Lower leg skin (tissue), 3 donors: ENCODE measurements at regions not wholly inside any gene's neighbourhood (a gene's known extent, or its start where the extent isn't known, plus 50 kb on each side); places are given as distances from the start of the nearest gene placed in this dataset.

Experiments used
- POLR2A ChIP-seq, 2 donors: fragments of 450-650 bp; IDR thresholded peaks; one replicate each; pipeline ENCODE4 v1.6.1; 2016 to 2017; ENCODE audit warnings: antibody characterized with exemption in 2 of 2, mild to moderate bottlenecking in 1 of 2, moderate library complexity in 1 of 2
- TF ChIP-seq, protein P1 (sequence below), 3 donors: fragments of 450-650 bp; IDR thresholded peaks; one replicate each; pipeline ENCODE4 v1.5.1; 2016; ENCODE audit warnings: antibody characterized with exemption in 3 of 3, mild to moderate bottlenecking in 3 of 3, moderate library complexity in 2 of 3

DNA sequence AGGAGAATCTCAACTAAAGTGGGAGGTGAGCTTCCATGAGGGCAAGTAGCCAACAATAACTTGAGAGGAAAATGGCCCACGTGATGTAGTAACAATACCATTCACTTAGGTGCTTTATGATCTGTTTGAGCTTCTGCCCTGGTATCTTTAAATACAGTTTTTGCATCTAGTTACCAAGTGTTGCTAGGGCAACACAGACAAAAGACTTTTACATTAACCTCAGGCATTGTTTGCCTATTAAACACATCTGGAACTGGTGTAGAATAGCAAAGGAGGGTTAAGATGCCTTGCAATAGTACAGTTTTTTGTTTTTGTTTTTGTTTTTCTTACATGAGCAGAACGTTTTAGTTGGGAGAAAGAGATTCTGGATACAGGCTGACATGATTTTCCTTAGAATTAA, 97.7 kb upstream of the MTPN start:
- TF ChIP-seq, protein P1, sequence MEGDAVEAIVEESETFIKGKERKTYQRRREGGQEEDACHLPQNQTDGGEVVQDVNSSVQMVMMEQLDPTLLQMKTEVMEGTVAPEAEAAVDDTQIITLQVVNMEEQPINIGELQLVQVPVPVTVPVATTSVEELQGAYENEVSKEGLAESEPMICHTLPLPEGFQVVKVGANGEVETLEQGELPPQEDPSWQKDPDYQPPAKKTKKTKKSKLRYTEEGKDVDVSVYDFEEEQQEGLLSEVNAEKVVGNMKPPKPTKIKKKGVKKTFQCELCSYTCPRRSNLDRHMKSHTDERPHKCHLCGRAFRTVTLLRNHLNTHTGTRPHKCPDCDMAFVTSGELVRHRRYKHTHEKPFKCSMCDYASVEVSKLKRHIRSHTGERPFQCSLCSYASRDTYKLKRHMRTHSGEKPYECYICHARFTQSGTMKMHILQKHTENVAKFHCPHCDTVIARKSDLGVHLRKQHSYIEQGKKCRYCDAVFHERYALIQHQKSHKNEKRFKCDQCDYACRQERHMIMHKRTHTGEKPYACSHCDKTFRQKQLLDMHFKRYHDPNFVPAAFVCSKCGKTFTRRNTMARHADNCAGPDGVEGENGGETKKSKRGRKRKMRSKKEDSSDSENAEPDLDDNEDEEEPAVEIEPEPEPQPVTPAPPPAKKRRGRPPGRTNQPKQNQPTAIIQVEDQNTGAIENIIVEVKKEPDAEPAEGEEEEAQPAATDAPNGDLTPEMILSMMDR (IDR thresholded peaks at IDR 0.05): no peak
- no peak for TF ChIP-seq POLR2A (IDR thresholded peaks at IDR 0.05)
